GM21786 (cell line): ENCODE measurements at regions not wholly inside any gene's neighbourhood (a gene's known extent, or its start where the extent isn't known, plus 50 kb on each side); places are given as distances from the start of the nearest gene placed in this dataset.
"Not testable (repeated sequence)": the region's sequence is repeated elsewhere in the genome, so short reads cannot be mapped to it uniquely, and the experiment has no call there.

Experiments
- ATAC-seq: cut with Tn5 transposase; IDR thresholded peaks from one replicate; pipeline ENCODE4 v1.9.1; 2021; ENCODE audit not compliant: unreplicated experiment

DNA sequence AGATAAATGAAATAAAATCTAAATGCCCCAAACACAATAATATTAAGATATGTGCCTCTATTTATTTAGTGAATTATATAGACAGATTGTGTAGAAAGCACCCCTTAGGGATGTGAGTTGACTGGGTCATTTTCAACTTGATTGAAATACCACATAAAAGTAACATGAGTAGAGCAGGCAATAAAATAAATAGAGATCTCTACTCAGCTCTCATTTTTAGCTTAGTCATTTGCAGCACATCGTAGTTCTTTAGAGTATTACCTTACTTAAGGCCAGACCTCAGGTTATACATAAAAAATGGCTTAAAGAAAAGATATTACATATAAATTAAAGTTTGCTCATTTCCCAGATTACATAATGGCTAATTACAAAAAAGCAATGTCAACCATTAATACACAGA is 1525.6 kb upstream of the PRR20A start:
- ATAC-seq: no peak

DNA sequence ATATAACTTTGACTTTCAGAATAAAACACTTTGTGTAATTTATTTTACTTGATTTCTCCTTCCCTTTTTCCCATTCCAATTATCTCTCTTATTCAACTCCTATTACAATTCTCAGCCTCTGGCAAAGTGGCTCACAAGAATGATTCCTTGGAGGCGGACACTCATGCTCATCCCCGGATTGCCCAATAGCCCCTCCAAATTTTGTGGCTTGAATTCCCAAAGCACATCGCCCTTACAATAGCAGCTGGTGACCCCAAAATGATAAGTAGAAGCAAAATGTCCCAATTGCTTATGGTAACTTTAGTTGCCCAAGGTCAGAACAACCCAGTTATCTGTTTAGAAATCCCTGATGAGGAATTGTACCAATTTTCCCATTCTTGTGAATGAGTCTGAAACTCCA is 1523.5 kb upstream of the PRR20A start:
- no peak for ATAC-seq

GRCh38 chr13:55627221-55627620 is 1513.5 kb upstream of the PRR20A start:
- ATAC-seq: no peak

- ATAC-seq: no peak
These were observed 1508.3 kb upstream of the PRR20A start for GRCh38 chr13:55632402-55632801.

DNA sequence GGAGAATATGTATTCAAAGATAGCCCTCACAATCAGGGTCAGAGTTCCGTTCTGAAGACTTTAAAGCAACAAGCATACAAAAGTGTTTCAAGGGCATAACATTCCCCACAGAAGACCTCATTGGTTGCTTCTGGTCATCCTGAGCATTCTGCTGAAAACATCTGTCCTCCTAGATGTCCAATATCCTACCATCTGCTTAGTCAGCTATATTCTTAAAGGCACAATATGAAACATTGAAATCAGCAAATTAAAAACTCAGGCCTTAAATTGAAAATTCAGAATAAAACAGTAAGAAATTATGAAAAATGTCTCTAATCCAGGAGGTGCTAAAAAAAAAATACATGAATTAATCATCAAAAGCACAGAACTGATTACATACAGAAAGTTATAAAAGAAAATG is 1491.2 kb upstream of the PRR20A start:
- ATAC-seq: no peak

DNA sequence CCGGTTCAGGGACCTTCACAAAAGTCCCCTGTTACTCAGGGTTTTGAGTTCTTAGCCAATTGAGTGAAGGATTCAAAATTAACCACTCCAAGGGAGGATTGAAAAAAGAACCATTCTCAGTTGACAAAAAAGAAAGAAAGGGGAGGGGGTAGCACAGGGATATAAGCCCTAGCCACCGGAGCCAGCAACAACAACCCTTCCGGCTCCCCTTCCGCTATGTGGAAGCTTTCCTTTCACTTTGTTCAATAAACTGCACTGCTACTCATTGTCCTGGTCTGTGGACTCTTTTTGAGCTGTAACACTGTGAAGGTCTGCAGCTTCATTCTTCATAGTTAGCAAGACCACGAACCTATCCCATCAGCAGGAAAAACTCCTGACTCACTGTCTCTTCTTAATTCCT is 1488.1 kb upstream of the PRR20A start:
- no peak for ATAC-seq

GRCh38 chr13:55653497-55653896 is 1487.2 kb upstream of the PRR20A start:
- ATAC-seq: no peak

GRCh38 chr13:55654243-55654642 is 1486.5 kb upstream of the PRR20A start:
- no peak for ATAC-seq

DNA sequence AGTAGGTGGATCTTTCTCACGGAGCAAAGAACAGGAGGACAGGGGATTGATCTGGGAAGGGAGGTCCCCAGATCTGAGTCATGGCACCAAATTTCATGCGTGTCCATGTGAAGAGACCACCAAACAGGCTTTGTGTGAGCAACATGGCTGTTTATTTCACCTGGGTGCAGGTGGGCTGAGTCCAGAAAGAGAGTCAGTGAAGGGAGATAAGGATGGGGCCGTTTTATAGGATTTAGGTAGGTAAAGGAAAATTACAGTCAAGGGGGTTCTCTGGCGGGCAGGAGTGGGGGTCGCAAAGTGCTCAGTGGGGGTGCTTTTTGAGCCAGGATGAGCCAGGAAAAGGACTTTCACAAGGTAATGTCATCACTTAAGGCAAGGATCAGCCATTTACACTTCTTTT is 1480.5 kb upstream of the PRR20A start:
- ATAC-seq: not testable (repeated sequence)

- ATAC-seq: no peak
These were observed 1479.9 kb upstream of the PRR20A start for GRCh38 chr13:55660851-55661250.

DNA sequence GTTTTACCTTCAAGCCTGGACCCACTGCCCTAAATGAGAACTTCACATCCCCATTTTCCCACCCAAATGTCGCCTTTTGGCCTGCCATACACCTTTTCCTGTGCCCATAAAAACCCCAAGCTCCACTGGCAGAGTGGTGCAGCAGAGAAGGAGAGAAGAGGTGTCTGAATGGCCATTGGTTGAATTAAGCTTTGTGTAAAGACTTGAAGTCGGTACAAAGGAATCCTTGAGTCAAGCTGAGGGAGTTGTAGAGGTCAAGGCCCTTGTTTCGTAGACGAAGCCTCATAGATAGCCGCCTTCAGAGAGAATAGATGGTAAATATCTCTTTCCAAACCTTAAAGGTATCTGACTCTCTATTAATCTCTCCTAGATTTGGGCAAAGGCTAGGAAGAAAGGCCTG is 1479.2 kb upstream of the PRR20A start:
- ATAC-seq: no peak

GRCh38 chr13:55664178-55664577 is 1476.5 kb upstream of the PRR20A start:
- no peak for ATAC-seq

- no peak for ATAC-seq
These were observed 1471.7 kb upstream of the PRR20A start for GRCh38 chr13:55669051-55669450.

GRCh38 chr13:55673910-55674309 is 1466.8 kb upstream of the PRR20A start:
- no peak for ATAC-seq

GRCh38 chr13:55682776-55683175 is 1457.9 kb upstream of the PRR20A start:
- no peak for ATAC-seq

DNA sequence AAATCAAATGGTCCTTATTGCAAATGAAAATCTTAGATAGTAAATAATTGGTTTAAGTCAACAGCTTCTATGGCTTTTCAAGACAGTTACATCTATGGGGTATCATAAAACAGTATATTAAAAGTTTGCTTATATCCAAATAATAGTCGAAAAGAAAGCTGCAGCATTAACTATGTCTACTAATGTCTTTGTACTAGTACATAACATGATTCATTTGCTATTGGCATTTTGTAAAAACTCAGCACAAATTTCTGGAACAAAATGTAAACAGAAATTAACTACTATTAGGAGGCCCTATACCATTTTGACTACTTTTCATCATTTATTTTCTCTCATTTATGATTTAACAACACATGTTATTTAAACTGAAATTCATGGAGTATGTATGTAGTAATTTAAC is 1435.2 kb upstream of the PRR20A start:
- ATAC-seq: no peak

DNA sequence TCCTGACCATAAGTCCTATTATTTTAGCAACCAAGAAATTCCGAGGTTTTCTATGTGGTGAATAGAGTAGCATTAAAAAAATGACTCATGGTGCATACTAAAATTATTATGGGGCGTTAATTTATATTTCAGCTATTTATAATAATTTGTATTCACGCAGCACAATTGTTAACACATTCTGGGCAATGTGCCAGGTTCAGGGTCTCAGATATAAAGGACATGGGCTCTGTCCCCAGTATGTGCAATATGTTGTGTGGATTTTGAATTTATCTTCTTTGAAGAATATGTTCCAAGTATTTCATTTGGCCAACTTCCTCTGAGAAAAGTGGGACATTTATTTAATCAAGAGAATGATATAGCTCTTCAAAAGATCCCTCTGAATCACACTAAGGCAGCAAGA is 1434.7 kb upstream of the PRR20A start:
- no peak for ATAC-seq

- ATAC-seq: no peak
These were observed 1426.6 kb upstream of the PRR20A start for GRCh38 chr13:55714120-55714519.

- ATAC-seq: no peak
These were observed 1413.0 kb upstream of the PRR20A start for GRCh38 chr13:55727683-55728082.

- no peak for ATAC-seq
These were observed 1412.5 kb upstream of the PRR20A start for GRCh38 chr13:55728247-55728646.

- no peak for ATAC-seq
These were observed 1394.9 kb upstream of the PRR20A start for GRCh38 chr13:55745828-55746227.

- ATAC-seq: no peak
These were observed 1378.7 kb upstream of the PRR20A start for GRCh38 chr13:55761986-55762385.

- no peak for ATAC-seq
These were observed 1363.1 kb upstream of the PRR20A start for GRCh38 chr13:55777612-55778011.

- ATAC-seq: no peak
These were observed 1356.9 kb upstream of the PRR20A start for GRCh38 chr13:55783841-55784240.
